ENCODE measurements at regions not wholly inside any gene's neighbourhood (a gene's known extent, or its start where the extent isn't known, plus 50 kb on each side); places are given as distances from the start of the nearest gene placed in this dataset.

DNA sequence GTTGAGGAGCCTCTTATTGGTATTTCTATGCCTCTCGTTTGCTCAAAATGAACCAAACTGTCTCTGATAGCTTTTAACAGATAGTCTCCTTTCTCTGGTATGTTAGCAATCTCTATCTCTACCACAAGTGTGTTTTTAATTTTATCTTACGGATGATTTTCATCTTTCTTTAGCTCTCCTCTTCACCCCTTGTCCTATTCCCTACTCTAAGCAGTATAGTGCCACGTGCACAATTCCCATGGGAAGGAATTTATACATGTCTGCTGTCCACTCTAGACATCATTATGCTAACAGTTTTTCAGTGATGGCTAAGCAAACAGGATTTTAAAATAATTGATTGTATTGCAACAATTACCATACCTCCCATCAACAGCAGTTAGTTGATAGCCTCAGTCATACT, 177.3 kb downstream of the CYB561 start:
- TF ChIP-seq CTCF (IDR thresholded peaks at IDR 0.05; ENCODE audit: low read depth, low read length), result no peak
- no peak overlapping the region for H3K27ac ChIP-seq
- no peak overlapping the region for H3K4me3 ChIP-seq
- no peak for DNase-seq (ENCODE audit: low read depth in 1 of 2, low spot score in 1 of 2)
- no peaks in the 10 kb centered on the region for H3K9me3 ChIP-seq (ENCODE audit: low read depth)
- no peaks in the 10 kb centered on the region for H3K27me3 ChIP-seq
- no peaks in the 10 kb centered on the region for H3K4me1 ChIP-seq (ENCODE audit: low read depth)
- H3K36me3 ChIP-seq, result peaks cover 30% of the 10 kb centered on the region

- Histone ChIP-seq H3K4me3 (no peak overlapping the region), H3K27me3 (no peaks in the 10 kb centered on the region), H3K27ac (no peak overlapping the region), H3K4me1 (ENCODE audit: low read depth) (no peaks in the 10 kb centered on the region), H3K9me3 (ENCODE audit: low read depth) (no peaks in the 10 kb centered on the region), H3K36me3 (peaks cover 33% of the 10 kb centered on the region)
- no peak for DNase-seq (ENCODE audit: low read depth in 1 of 2, low spot score in 1 of 2)
- TF ChIP-seq CTCF (IDR thresholded peaks at IDR 0.05; ENCODE audit: low read depth, low read length), result no peak
Measured at GRCh38 chr17:63270610-63271009, 175.5 kb downstream of the CYB561 start.

DNA sequence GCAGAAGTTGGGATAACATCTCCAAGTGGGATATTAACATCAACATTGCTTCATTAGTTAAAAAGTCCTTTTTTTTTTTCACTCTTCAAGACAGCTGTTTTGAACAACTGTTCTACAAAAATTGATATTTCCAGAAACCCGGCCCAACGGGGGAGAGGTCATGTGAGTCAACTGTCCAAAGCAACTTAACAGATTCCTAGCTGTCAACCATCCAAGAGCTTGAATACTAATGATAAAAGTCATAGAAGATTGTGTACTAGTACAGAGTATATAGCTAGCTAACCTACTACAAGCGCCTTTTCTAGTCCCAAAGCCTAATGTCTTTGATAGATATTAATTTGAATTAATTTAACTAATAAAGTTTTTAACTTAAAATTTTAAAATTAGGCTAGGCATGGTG, 172.0 kb downstream of the CYB561 start:
- Histone ChIP-seq H3K4me3 (no peak overlapping the region), H3K9me3 (ENCODE audit: low read depth) (no peaks in the 10 kb centered on the region), H3K36me3 (peaks cover 28% of the 10 kb centered on the region), H3K4me1 (ENCODE audit: low read depth) (no peaks in the 10 kb centered on the region), H3K27ac (no peak overlapping the region), H3K27me3 (no peaks in the 10 kb centered on the region)
- peak in 1 of 2 donors; percentile 80 for DNase-seq (ENCODE audit: low read depth in 1 of 2, low spot score in 1 of 2)
- no peak for TF ChIP-seq CTCF (IDR thresholded peaks at IDR 0.05; ENCODE audit: low read depth, low read length)

DNA sequence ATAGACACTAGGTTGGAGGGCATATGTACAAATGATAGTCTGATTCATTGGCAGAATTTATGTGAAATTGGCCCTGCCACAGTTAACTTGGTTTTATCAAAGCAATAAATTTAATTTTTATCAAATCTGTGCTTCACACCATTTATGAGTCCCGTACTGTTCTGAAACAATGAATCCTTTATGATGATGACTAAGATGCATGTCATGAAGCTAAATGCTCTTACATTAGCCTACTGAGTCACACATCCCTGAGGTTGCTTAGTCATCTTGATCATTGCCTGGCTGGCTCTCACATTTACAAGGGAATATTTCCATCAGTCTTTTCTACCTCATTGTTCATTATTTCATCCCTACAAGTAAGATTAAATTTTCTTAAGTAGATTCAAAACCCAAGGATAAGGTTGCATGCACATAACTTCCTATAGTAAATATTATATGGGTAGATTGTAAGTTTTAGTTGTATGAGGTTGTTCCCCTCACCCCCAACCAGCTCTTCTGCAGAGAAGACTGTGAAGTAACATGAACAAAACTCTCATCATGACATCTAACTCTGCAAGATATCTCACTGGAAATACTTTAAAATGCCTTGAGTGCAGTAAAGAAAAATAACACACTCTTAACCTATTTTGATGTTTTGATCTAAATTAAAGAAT, 170.7 kb downstream of the CYB561 start:
- Histone ChIP-seq H3K27me3 (no peaks in the 10 kb centered on the region), H3K9me3 (ENCODE audit: low read depth) (no peaks in the 10 kb centered on the region), H3K4me1 (ENCODE audit: low read depth) (peaks cover 10% of the 10 kb centered on the region), H3K36me3 (peaks cover 16% of the 10 kb centered on the region), H3K4me3 (no peak overlapping the region), H3K27ac (no peak overlapping the region)
- no peak for TF ChIP-seq CTCF (IDR thresholded peaks at IDR 0.05; ENCODE audit: low read depth, low read length)
- DNase-seq (ENCODE audit: low read depth in 1 of 2, low spot score in 1 of 2), result peak in 1 of 2 donors; percentile 96

GRCh38 chr17:63275971-63276745, 169.9 kb downstream of the CYB561 start:
- Histone ChIP-seq H3K9me3 (ENCODE audit: low read depth) (no peaks in the 10 kb centered on the region), H3K27ac (no peak overlapping the region), H3K4me3 (no peak overlapping the region), H3K27me3 (no peaks in the 10 kb centered on the region), H3K36me3 (peaks cover 12% of the 10 kb centered on the region), H3K4me1 (ENCODE audit: low read depth) (peaks cover 16% of the 10 kb centered on the region)
- DNase-seq (ENCODE audit: low read depth in 1 of 2, low spot score in 1 of 2), result no peak
- no peak for TF ChIP-seq CTCF (IDR thresholded peaks at IDR 0.05; ENCODE audit: low read depth, low read length)
